IMR-90 (cell line): ENCODE measurements at regions not wholly inside any gene's neighbourhood (a gene's known extent, or its start where the extent isn't known, plus 50 kb on each side); places are given as distances from the start of the nearest gene placed in this dataset.
A peak's percentile ranks its signal among the peaks of the same experiment; 100 is the strongest.

Experiments
- ATAC-seq: fragments of 200-7000 bp; cut with Tn5 transposase; 2 replicates; pipeline ENCODE4 v1.9.1; 2020; ENCODE audit warnings: low read depth, mild to moderate bottlenecking, moderate library complexity
- BruUV-seq: library from RNA; stranded (reverse); fragments of 400-500 nt; replicated peaks from 2 replicates; lab custom pipeline; 2021; lab: Mats Ljungman, UMichigan
- CTCF ChIA-PET: fragments of 300-600 bp; formaldehyde crosslinking; extraction: SDS; loops from one replicate; lab custom pipeline; 2021; ENCODE audit warnings: antibody characterized with exemption; lab: Yijun Ruan, JAX
- POLR2A ChIA-PET: fragments of 300-600 bp; sonication (Branson Sonifier 250); formaldehyde crosslinking; loops from one replicate; lab custom pipeline; 2022; ENCODE audit warnings: antibody characterized with exemption; ENCODE audit not compliant: unreplicated experiment; lab: Charles Lee
- DNase-seq: peaks from one replicate; pipeline ENCODE4 v3.0.0; 2013
- H2AFZ ChIP-seq: replicated peaks from 2 replicates; pipeline ENCODE3; 2013; ENCODE audit warnings: low read length, mild to moderate bottlenecking; ENCODE audit not compliant: poor library complexity
- H2AK5ac ChIP-seq: 2 replicates; pipeline ENCODE4 v1.6.1; 2013; ENCODE audit warnings: low read depth, low read length, inconsistent platforms
- H2AK9ac ChIP-seq: replicated peaks from 2 replicates; pipeline ENCODE3; 2013; ENCODE audit warnings: mild to moderate bottlenecking, low read depth, low read length, moderate library complexity; ENCODE audit not compliant: poor library complexity
- H2BK120ac ChIP-seq: 2 replicates; pipeline ENCODE4 v1.6.1; 2013; ENCODE audit warnings: low read depth, low read length, inconsistent platforms
- H2BK15ac ChIP-seq: 3 replicates; pipeline ENCODE4 v1.6.1; 2013; ENCODE audit warnings: low read depth, low read length, inconsistent platforms
- H2BK20ac ChIP-seq: 2 replicates; pipeline ENCODE4 v1.6.1; 2013; ENCODE audit warnings: low read depth, mild to moderate bottlenecking, inconsistent platforms, low read length, moderate library complexity
- H2BK5ac ChIP-seq: 2 replicates; pipeline ENCODE4 v1.6.1; 2013; ENCODE audit warnings: mild to moderate bottlenecking, low read depth, low read length, inconsistent platforms; ENCODE audit not compliant: poor library complexity, severe bottlenecking
- H3K14ac ChIP-seq: replicated peaks from 2 replicates; pipeline ENCODE4 v1.6.1; 2013; ENCODE audit warnings: low read depth, low read length, inconsistent platforms
- H3K18ac ChIP-seq: 2 replicates; pipeline ENCODE4 v1.6.1; 2013; ENCODE audit warnings: low read depth, low read length, control low read depth
- H3K23ac ChIP-seq: 2 replicates; pipeline ENCODE4 v1.6.1; 2013; ENCODE audit warnings: low read depth, low read length, inconsistent platforms
- H3K27ac ChIP-seq: 2 replicates; pipeline ENCODE4 v1.5.1; 2013; ENCODE audit warnings: mild to moderate bottlenecking, control low read depth, low read length; ENCODE audit not compliant: insufficient read depth
- H3K27me3 ChIP-seq: 2 replicates; pipeline ENCODE4 v1.6.1; 2013; ENCODE audit warnings: low read length; ENCODE audit not compliant: control insufficient read depth, insufficient read depth
- H3K36me3 ChIP-seq: 2 replicates; pipeline ENCODE4 v1.6.1; 2013; ENCODE audit warnings: low read length, mixed read lengths; ENCODE audit not compliant: control insufficient read depth, insufficient read depth
- H3K4ac ChIP-seq: 2 replicates; pipeline ENCODE4 v1.6.1; 2013; ENCODE audit warnings: low read depth, low read length, inconsistent platforms
- H3K4me1 ChIP-seq: 2 replicates; pipeline ENCODE4 v1.6.1; 2013; ENCODE audit warnings: low read length, mixed read lengths; ENCODE audit not compliant: control insufficient read depth, insufficient read depth
- H3K4me2 ChIP-seq: 2 replicates; pipeline ENCODE4 v1.6.1; 2013; ENCODE audit warnings: low read depth, mild to moderate bottlenecking, control low read depth, low read length, moderate library complexity
- H3K4me3 ChIP-seq: 2 replicates; pipeline ENCODE4 v1.5.1; 2013; ENCODE audit warnings: low read depth, mild to moderate bottlenecking, control low read depth, low read length, moderate library complexity; ENCODE audit not compliant: insufficient read depth
- H3K56ac ChIP-seq: 2 replicates; pipeline ENCODE4 v1.6.1; 2013; ENCODE audit warnings: low read length, inconsistent platforms; ENCODE audit not compliant: insufficient read depth; ENCODE audit errors: extremely low read depth
- H3K79me1 ChIP-seq, 2 experiments: 2 replicates each; pipeline ENCODE4 v1.6.1; 2013; ENCODE audit warnings: low read length in 2 of 2, inconsistent platforms in 1 of 2, low read depth in 1 of 2
- H3K9ac ChIP-seq: 2 replicates; pipeline ENCODE4 v1.6.1; 2013; ENCODE audit warnings: low read depth, low read length, control low read depth
- H3K9me1 ChIP-seq: 2 replicates; pipeline ENCODE4 v1.6.1; 2013; ENCODE audit warnings: low read length, inconsistent platforms; ENCODE audit not compliant: insufficient read depth
- H3K9me3 ChIP-seq: 2 replicates; pipeline ENCODE4 v1.6.1; 2013; ENCODE audit warnings: low read length; ENCODE audit not compliant: control insufficient read depth, insufficient read depth
- H4K20me1 ChIP-seq: 2 replicates; pipeline ENCODE4 v1.6.1; 2013; ENCODE audit warnings: low read length, inconsistent platforms; ENCODE audit not compliant: insufficient read depth
- H4K5ac ChIP-seq: 2 replicates; pipeline ENCODE4 v1.6.1; 2013; ENCODE audit warnings: mild to moderate bottlenecking, low read depth, low read length, control low read depth
- H4K8ac ChIP-seq, 2 experiments: 2 replicates each; pipeline ENCODE4 v1.6.1; 2013; ENCODE audit warnings: low read depth in 2 of 2, low read length in 2 of 2, control low read depth in 1 of 2, inconsistent platforms in 1 of 2
- H4K91ac ChIP-seq: 2 replicates; pipeline ENCODE4 v1.6.1; 2013; ENCODE audit warnings: low read depth, low read length, inconsistent platforms; ENCODE audit not compliant: insufficient read depth
- ELK1 ChIP-seq: fragments of 150-350 bp; IDR thresholded peaks from 2 replicates; pipeline ENCODE4 v1.6.1; 2016; ENCODE audit warnings: low read depth, mild to moderate bottlenecking, low read length, moderate library complexity, borderline replicate concordance
- MXI1 ChIP-seq: IDR thresholded peaks from 2 replicates; pipeline ENCODE4 v1.6.1; 2012; ENCODE audit warnings: low read depth, mild to moderate bottlenecking, low read length, moderate library complexity, borderline replicate concordance
- WGBS, 2 experiments: methylation state at CpG; one replicate each; pipeline versions ENCODE4 v1.1.5 to v1.1.7; 2013; ENCODE audit warnings: missing lambda C conversion rate in 2 of 2; ENCODE audit not compliant: insufficient read length in 1 of 2; ENCODE audit errors: extremely low coverage in 2 of 2; 5-methylcytosine and 5-hydroxymethylcytosine counted together
- dilution Hi-C: fragments of 300-500 bp; cut with HindIII; formaldehyde crosslinking; loops from one replicate; pipeline ENCODE4 v1.14.3; 2018; ENCODE audit warnings: low sequenced_read_pairs; ENCODE audit not compliant: unreplicated experiment
- in situ Hi-C: fragments of 300-500 bp; cut with MboI; formaldehyde crosslinking; loops from 3 replicates; pipeline ENCODE4 v1.14.3; 2019; ENCODE audit warnings: low sequenced_read_pairs, inconsistent platforms, mixed read lengths
- intact Hi-C: fragments of 100-400 bp; cut with micrococcal nuclease; formaldehyde crosslinking; loops from 2 replicates; pipeline ENCODE4 v1.10.0; 2022
- TF ChIP-seq, protein P1 (sequence below): conservative IDR thresholded peaks from 2 replicates; pipeline ENCODE4 v1.5.1; 2012; ENCODE audit warnings: mild to moderate bottlenecking, low read depth, low read length, improper control_type of control experiment

DNA sequence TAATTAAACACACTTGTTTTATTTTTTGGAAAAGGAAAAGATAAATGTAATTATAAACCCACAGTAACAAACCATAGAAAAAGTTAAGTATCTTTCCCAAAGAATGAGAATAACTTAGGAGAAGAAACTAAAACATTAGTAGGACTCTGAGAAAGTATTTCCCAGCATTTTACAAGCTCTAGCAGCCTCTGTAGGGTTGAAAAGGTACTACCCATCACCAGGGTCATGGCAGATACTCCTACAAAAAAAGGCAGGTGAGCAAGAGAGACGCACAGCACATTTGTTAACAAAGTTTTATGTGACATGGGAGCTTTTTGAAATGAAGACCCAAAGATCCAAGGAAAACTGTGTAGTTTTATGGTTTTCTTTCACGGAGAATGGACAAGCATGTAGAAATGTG is 77.7 kb upstream of the FAM169A start:
- Histone ChIP-seq H3K27me3 (no peaks in the 10 kb centered on the region), H2BK20ac (peak overlapping the region; percentile 33; the same call in 1 of the 2 replicates), H3K23ac (no peak overlapping the region), H3K79me1 (peaks cover 0 to 5% of the 10 kb centered on the region in 2 experiments; a peak in 1 of 4 replicates), H2AK9ac (no peak overlapping the region), H4K91ac (peak overlapping the region; percentile 7; the same call in 1 of the 2 replicates), H4K8ac (no peak overlapping the region), H3K9me3 (no peaks in the 10 kb centered on the region), H2AFZ (no peak overlapping the region), H4K5ac (no peak overlapping the region), H2BK15ac (no peak overlapping the region), H3K14ac (no peak overlapping the region), H2AK5ac (no peak overlapping the region), H3K9me1 (peaks cover 6% of the 10 kb centered on the region), H2BK120ac (peak overlapping the region; percentile 5; the same call in 1 of the 2 replicates), H4K20me1 (no peaks in the 10 kb centered on the region), H3K4me1 (peaks cover 11% of the 10 kb centered on the region), H2BK5ac (no peak overlapping the region), H3K18ac (no peak overlapping the region), H3K36me3 (no peaks in the 10 kb centered on the region), H3K4ac (no peak overlapping the region; the same call in 1 of the 2 replicates), H3K9ac (no peak overlapping the region), H3K4me2 (no peak overlapping the region), H3K56ac (no peak overlapping the region), H3K27ac (no peak overlapping the region), H3K4me3 (no peak overlapping the region)
- TF ChIP-seq MXI1: no peak
- no peak for TF ChIP-seq ELK1
- TF ChIP-seq, protein P1, sequence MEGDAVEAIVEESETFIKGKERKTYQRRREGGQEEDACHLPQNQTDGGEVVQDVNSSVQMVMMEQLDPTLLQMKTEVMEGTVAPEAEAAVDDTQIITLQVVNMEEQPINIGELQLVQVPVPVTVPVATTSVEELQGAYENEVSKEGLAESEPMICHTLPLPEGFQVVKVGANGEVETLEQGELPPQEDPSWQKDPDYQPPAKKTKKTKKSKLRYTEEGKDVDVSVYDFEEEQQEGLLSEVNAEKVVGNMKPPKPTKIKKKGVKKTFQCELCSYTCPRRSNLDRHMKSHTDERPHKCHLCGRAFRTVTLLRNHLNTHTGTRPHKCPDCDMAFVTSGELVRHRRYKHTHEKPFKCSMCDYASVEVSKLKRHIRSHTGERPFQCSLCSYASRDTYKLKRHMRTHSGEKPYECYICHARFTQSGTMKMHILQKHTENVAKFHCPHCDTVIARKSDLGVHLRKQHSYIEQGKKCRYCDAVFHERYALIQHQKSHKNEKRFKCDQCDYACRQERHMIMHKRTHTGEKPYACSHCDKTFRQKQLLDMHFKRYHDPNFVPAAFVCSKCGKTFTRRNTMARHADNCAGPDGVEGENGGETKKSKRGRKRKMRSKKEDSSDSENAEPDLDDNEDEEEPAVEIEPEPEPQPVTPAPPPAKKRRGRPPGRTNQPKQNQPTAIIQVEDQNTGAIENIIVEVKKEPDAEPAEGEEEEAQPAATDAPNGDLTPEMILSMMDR: 0 out of 2 replicates have a peak, but pooled peaks have one; percentile 6
- intact Hi-C loops: no loop called here
- in situ Hi-C loops: no loop called here
- no peak for DNase-seq
- CTCF ChIA-PET: no interaction called here
- dilution Hi-C loops: no loop called here
- no TSS peak for BruUV-seq
- WGBS, 2 experiments: 82% methylated on average over 2 of the region's 2 CpGs; no CpG with 5 or more reads in 1 of the 2 experiments
- POLR2A ChIA-PET: no interaction called here
- no peak for ATAC-seq
